ELR (cell line): ENCODE measurements at regions not wholly inside any gene's neighbourhood (a gene's known extent, or its start where the extent isn't known, plus 50 kb on each side); places are given as distances from the start of the nearest gene placed in this dataset.

ENCODE experiments used
- DNase-seq: peaks from one replicate; pipeline ENCODE4 v3.0.0-alpha.2; 2015; ENCODE audit warnings: low read depth

DNA sequence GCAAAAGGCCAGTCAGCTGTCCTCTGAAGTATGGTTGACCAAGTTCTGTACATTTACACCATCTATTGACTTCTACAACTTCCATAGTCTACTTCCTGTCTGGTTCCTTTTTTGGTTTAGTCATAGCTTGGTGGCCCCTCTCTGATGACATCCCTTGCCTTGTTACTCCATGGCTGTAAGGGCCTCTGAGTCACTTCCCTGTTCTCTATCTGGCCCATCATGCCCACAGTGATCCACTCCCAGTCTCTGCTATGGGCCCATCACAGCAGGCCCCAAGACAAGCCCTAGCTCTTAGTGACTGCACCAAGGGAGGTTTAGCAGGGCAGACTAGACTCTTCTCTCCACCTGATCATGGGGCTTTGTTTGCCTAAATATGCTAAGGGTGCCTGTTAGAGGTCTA lies 441.6 kb downstream of the HACE1 start:
- peak; percentile 20 for DNase-seq

DNA sequence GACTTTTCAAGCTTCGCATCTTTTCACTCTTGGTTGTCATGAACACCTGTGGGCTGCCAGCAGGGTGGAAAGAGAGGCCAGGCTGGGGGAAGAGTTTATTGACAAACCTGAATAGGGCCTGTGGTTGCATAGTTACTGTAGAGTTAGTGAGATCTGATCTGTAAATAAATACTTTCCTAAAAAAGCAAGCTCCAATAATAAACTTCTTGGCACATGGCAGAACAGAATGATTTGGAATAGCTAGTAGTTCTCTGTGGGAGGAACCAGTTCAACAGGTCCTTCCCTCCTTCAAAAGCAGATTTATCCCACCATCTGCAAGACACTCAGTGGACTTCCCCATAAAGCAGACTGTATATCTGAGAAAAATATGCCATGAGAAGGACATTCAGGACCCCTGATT lies 445.0 kb downstream of the HACE1 start:
- no peak for DNase-seq

DNA sequence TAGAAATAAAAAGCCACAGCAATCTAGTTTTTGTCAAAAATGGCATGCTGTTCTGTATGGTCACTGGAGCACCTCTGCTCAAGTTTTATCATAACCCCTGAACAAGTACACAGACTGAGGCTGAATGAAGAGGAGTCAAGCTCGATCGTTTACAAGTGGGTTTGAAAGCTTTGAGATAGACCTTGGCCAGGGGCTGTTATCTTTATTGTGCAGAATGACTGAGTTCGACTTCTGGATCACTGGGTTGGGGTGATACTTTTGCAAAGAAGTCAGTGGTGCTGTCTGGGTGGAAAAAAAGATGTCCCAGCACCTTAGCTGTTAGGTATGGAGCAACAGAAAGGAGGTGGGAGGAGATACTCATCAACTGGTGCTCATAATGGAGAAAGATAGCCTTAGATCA lies 446.0 kb downstream of the HACE1 start:
- DNase-seq = no peak

DNA sequence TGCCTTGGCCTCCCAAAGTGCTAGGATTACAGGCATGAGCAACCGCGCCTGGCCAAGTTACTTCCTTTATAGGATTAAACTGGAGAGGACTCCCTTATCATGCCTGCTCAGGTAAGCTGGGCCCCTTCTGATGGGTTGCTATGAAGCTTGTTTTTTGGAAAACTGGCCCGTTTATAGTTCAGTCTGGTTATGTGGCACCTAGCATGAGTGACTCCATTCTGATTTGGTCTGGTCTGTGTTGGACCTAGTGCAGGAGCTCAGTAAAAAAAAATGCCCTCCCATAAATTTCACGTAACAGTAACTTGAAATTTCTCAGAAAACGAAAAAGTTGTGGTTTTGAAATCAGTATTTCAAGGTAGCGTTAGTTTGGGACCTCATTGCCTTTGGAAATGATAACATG lies 448.4 kb downstream of the HACE1 start:
- no peak for DNase-seq

- DNase-seq = peak; percentile 16
Measured at GRCh38 chr6:104409913-104410312, 449.8 kb downstream of the HACE1 start.

GRCh38 chr6:104407957-104408356 lies 451.8 kb downstream of the HACE1 start:
- no peak for DNase-seq

DNA sequence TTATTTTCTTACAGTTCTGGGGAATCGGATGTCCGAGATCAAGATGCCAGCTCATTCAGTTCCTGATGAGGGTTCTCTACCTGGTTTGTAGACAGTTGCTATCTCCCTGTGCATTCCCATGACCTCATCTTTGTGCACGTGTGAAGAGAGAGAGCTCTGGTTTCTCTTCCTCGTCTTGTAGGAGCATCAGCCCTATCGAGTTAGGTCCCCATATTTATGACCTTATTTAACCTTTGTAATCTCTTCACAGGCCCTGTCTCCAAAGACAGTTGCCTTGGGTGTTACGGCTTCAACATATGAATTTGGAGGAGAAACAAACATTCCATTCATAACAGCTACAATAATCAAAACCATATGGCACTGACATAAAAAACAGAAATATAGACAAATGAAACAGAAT lies 455.3 kb downstream of the HACE1 start:
- no peak for DNase-seq

- DNase-seq = peak; percentile 31
Measured at GRCh38 chr6:104402572-104402971, 457.1 kb downstream of the HACE1 start.

DNA sequence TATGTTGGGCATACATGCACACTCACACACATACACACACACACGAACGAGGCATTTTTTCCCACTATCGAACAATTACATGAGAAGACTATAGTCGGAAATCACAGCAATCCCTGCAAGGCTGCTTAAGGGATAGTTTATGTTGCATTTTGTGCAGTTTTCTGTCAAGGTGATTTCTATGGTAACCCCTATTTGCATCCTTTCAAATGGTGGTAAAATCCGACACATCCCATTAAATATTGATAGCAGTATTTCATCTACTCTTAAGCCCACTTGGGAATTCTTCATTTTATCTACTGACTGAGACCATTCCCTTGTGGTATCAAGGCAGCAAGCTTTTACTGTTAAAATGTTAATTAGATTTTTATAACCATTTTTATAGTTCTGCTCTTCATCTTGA lies 457.8 kb downstream of the HACE1 start:
- DNase-seq = no peak

GRCh38 chr6:104400844-104401243 lies 458.9 kb downstream of the HACE1 start:
- DNase-seq = no peak

GRCh38 chr6:104396077-104396476 lies 463.6 kb downstream of the HACE1 start:
- DNase-seq = no peak

DNA sequence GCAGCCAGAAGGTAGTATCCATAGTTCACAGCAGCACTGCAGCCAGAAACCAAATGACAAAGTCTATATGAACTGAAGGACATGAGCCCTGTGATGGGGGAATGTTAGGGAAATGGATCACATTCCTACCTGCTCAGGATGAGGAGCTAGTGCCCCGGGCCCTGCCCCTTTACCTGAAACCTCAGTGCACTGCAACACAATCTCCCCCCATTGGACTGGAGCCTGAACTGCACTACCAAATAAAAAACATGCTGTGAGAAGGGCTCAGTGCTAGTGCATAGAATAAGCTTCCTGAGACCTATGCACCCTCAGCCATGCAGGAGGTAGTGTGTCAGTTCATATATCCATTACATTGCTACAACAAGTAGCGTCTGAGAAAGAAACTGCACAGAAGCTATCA lies 477.8 kb downstream of the HACE1 start:
- DNase-seq = no peak

- DNase-seq = no peak
Measured at GRCh38 chr6:104365451-104366234, 494.1 kb downstream of the HACE1 start.

- DNase-seq = no peak
Measured at GRCh38 chr6:104357928-104358327, 501.8 kb downstream of the HACE1 start.

- DNase-seq = no peak
Measured at GRCh38 chr6:104356197-104356596, 503.5 kb downstream of the HACE1 start.

GRCh38 chr6:104349191-104349590 lies 510.5 kb downstream of the HACE1 start:
- DNase-seq = no peak

GRCh38 chr6:104344223-104344622 lies 515.5 kb downstream of the HACE1 start:
- DNase-seq = no peak

DNA sequence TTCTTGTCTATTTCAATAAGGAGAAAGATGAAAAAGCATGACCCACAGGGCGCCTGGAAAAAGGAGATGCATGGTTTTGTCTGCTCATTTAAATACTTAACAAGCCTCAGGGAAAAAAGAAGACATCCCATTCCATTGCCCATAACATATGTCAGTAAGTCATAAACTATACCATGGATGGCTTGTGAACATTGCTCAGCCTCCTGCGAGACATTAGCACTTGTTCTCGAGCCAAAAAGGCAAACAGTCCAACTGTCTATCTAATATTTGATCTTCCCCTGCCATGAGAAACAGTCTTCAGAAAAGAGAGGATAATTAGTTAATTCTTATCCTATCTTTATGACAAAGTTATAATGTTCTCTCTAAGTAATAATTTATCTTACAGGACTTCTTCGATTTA lies 527.4 kb downstream of the HACE1 start:
- no peak for DNase-seq

DNA sequence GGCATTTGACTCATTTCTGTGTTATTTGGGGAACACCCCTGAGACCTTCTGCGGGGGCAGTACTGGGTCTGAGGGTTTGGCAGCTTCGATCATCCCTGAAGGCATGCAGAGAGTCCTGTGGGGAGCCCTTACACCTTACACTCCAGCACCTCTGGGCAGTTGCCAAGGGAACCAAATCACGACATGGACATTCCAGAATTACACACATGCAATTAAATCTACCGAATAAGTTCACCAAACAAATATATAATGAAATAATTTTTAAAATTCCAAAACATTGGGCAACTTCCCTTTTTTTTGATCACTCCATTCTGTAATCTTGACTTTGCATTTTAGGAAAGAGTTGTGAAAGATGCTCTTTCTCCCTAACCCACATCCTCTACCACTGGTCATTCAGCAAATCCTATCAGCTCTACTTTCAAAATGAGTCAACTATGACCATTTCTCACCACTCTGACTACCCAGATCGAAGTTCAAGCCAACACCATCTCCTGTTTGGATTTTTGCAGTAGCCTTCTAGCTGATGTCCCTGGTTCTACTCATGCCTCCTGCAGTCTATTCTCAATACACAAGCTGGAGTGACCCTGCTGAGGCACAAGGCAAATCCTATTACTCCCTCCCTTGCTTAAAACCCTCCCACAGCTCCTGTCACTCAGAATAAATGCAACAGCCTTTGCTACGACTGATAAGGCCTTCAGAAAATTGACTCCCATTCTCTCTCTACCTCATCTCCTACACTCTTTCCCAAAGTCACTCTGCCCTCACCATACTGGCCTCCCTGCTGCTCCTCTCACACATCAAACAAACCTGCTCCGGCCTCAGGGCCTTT lies 533.3 kb downstream of the HACE1 start:
- DNase-seq = peak; percentile 68

DNA sequence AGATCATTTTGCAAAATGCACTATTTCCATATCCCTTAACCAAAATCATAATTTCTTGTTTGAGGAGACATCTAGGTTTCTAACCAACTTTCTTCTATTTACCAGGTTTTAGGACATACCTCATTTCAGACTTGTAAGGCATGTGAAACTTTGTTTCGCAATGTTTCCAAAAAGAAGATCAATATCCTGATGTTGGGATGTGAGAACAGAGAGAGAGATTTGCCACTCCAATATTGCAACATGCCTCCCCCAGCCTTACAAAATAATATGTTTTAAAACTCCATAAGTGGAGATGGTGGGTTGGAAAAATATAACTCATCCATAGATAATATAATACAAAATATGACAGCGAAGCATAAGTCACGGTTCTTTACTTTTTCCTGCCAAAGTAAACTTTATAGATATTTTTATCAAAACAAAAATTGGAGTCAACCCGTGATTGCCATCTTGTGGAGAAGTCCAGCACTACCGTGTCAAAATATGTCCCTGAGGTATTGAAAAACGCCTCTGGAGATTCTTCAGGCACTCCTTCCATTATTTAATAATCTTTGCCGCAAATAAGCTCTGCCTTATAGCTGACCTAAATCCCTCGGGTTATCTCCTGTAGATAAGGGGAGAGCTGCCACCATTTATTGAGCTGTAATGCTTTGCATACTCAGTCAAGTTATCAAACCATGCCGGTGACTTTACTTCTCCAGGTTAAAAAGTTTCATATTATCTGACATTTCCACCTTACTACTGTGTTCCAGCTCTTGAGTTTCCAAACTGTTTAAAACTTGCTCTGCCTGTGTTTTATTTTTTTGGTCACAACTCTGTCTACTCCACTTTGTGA lies 534.2 kb downstream of the HACE1 start:
- peak; percentile 59 for DNase-seq

DNA sequence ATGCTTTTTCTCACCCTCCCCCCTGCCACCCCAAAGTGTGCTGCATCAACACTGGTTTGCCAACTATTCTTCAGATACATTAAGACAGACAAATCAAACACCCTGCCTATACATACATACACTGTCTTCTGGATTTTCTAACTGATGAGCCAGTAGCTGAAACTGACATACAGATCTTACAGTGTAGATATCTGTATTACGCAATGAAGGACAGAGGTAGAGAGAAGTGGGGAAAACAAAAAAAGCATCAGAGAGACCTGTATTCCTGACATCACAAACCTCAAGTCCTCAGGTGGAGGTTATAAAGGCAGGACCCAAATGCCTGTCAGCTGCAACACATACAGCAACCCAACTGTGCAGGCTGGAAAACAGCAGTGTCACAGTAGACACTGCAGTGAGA lies 535.4 kb downstream of the HACE1 start:
- DNase-seq = no peak

DNA sequence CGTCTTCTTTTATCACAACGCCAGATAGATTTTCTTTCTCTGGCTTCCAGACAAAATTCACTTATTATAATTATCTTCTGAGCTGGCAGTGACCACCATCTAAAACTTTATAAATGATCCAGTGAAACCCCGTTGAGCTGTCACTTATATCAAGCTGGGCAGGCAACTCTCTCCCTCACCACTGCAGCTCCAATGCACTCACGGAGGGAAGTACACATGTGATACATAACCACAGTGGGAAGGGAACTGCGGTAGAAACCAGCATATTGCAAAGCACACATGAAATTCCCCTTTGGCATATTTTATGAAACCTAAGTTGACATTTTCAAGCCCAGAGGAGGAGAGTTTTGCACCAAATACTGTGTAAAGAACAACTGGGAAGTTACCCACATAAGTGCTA lies 536.9 kb downstream of the HACE1 start:
- no peak for DNase-seq

DNA sequence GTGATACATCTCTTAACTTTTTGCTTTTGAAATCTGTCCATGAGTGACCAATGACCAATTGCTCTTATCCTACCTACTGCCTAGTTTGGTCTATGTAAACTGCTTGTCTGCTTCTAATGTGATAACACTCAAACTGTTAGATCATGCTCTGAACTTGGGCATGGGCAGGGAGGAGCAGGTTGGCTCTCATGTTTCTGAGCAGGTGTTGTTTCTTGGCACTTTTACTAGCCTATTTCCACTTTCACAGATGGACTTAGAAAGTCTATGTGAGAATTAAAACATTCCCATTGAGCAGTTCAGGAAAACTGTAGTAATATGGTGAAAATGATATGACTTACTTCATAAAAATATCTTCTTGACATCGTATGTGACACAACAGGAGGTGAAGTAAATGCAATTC lies 538.4 kb downstream of the HACE1 start:
- DNase-seq = no peak
